ENCODE measurements at regions not wholly inside any gene's neighbourhood (a gene's known extent, or its start where the extent isn't known, plus 50 kb on each side); places are given as distances from the start of the nearest gene placed in this dataset.
"Not testable (repeated sequence)": the region's sequence is repeated elsewhere in the genome, so short reads cannot be mapped to it uniquely, and the experiment has no call there.

- no peak for DNase-seq (ENCODE audit: low read depth, low spot score)
Observed at GRCh38 chr5:60546207-60546606, 153.8 kb downstream of the DEPDC1B start.

DNA sequence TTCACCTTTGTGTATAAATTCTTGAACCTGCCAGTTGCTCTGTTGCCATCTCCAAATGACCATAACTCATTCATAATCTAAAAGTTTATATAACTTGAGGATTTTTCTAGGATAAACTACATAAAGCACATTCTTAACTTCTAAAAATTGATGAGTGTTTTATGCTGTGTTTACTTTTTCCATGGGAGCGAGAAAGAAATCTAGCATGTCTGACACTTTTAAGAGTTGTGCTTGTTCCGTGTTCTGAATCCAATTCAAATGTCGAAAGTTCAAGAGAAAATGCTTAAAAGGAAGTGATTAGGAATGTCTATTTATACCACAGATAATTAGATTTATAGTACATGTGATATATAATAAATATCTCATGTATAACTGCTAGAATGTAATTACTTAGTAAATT is 154.4 kb downstream of the DEPDC1B start:
- DNase-seq (ENCODE audit: low read depth, low spot score) = no peak

DNA sequence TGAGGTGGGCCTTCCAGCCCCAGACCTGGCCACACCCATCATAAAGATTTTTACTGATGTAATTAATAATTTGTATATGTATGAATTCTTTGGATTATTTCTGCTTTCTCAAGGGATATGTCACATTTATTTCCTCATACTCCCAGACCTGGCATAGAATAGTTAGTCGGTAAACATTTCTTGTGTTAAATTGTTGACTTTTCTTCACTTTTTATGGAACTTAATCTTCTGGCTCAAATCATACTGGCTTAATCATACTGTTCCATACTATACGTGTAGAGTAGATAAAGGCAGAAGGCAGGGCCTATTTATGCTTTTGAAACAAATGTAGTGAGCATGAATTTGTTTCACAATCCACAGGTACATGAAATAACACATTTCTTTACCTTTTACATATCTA is 155.8 kb downstream of the DEPDC1B start:
- DNase-seq (ENCODE audit: low read depth, low spot score) = no peak

DNA sequence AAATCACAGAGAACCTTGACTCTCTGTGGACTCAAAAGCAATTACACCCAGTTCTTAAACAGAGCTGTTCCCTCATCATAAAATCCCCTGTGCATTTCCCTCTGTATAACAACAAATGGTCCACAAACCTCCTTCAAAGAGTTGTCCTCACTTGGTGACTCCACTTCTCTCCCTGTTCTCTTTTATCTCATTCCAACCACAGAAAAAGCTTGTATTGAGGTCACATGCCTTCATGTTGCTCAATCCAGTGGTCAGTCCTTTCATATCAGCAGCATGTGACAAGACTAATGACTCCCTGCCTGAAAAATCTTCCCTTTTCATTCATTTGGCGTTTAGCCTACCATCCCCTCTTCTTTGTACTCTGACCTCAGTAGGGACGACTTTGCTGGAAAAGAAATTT is 158.0 kb downstream of the DEPDC1B start:
- DNase-seq (ENCODE audit: low read depth, low spot score) = no peak

GRCh38 chr5:60540856-60541805 is 158.8 kb downstream of the DEPDC1B start:
- peak; percentile 50 for DNase-seq (ENCODE audit: low read depth, low spot score)

- DNase-seq (ENCODE audit: low read depth, low spot score) = no peak
Observed at GRCh38 chr5:60538955-60539866, 160.8 kb downstream of the DEPDC1B start.

DNA sequence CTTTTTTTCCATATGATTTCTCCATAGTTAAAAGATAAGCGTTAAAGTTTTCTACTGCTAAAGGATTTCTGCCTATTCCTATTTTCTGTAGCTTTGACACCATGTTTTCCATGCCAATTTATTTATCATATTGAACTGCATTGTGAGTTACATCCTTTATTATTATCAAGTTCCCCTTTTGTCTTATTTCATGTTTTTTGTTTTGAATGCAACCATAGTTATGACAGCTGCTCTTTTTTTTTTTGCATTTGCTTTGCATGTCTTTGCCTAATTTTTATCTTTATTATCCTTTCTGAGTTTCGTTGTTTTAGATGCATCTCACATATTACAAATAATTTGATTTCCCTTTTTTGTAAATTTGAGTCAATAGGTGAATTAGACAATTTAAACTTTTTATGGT is 161.5 kb downstream of the DEPDC1B start:
- no peak for DNase-seq (ENCODE audit: low read depth, low spot score)

- DNase-seq (ENCODE audit: low read depth, low spot score) = no peak
Observed at GRCh38 chr5:60535951-60536350, 164.0 kb downstream of the DEPDC1B start.

GRCh38 chr5:60535198-60535597 is 164.8 kb downstream of the DEPDC1B start:
- DNase-seq (ENCODE audit: low read depth, low spot score) = no peak

DNA sequence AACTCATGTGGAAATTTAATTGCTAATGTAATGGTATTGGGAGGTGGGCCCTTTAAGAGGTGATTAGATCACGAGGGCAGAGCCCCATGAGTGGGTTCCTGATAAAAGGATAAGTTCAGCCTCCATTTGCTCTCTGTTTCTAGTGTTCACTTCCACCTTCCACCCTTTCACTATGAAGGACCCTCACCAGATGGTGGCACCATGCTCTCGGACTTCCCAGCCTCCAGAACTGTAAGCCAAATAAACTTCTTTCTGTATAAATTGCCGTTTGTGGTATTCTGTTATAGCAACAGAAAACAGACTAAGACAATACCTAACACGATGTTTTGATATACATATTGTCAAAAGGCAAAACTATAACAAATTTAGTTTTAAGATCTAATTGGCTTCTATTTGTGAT is 166.2 kb downstream of the DEPDC1B start:
- no peak for DNase-seq (ENCODE audit: low read depth, low spot score)

GRCh38 chr5:60532796-60533195 is 167.2 kb downstream of the DEPDC1B start:
- DNase-seq (ENCODE audit: low read depth, low spot score) = not testable (repeated sequence)

DNA sequence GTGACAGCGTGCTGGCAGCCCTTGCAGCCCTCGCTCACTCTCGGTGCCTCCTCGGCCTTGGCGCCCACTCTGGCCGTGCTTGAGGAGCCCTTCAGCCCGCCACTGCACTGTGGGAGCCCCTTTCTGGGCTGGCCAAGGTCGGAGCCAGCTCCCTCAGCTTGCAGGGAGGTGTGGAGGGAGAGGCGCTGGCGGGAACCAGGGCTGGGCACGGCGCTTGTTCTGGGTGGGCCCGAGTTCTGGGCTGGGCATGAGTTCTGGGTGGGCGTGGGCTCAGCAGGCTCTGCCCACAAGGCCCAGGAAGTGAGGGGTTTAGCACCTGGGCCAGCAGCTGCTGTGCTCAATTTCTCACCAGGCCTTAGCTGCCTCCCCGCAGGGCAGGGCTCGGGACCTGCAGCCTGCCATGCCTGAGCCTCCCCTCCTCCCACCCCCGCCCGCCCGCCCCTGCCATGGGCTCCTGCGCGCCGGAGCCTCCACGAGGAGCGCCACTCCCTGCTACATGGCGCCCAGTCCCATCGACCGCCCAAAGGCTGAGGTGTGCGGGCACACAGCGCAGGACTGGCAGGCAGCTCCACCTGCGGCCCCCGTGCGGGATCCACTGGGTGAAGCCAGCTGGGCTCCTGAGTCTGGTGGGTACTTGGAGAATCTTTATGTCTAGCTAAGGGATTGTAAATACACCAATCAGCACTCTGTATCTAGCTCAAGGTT is 169.7 kb downstream of the DEPDC1B start:
- DNase-seq (ENCODE audit: low read depth, low spot score) = not testable (repeated sequence)

DNA sequence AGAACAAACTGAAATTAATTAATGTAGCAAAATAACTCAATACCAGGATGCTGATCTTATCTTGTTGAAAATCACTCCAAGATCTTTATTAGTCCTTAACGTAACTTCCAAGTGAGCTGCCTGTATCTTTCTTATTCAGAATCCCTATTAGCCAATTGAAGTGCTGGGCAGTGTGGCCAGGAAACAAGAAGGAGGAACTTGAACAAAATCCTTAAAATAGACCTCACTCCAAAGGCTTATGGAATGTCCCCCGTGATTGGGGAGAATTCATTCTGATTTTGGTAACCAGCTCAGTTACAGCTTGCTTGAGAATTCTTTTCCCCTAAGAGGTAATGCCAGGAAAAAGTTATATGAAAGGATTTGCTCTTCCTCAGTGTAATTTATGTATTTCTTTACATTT is 171.0 kb downstream of the DEPDC1B start:
- DNase-seq (ENCODE audit: low read depth, low spot score) = no peak

DNA sequence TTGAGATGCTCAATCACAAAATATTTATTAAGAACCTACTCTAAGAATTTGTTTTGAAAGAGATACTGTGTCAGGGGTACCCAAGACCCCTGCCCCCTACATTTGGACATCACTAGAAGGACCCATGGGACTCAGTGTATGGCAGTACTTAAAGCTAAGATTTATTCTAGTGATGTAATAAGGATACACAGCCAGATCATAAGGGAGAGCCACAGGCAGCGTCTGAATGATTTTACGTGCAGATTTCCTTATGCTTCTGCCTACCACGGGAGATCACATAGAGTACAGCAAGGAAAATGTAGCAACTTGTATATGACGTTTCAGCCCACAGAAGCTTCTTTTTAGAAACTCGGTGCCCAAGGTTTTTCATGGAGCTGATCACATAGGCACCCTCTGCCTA is 172.9 kb downstream of the DEPDC1B start:
- DNase-seq (ENCODE audit: low read depth, low spot score) = no peak

DNA sequence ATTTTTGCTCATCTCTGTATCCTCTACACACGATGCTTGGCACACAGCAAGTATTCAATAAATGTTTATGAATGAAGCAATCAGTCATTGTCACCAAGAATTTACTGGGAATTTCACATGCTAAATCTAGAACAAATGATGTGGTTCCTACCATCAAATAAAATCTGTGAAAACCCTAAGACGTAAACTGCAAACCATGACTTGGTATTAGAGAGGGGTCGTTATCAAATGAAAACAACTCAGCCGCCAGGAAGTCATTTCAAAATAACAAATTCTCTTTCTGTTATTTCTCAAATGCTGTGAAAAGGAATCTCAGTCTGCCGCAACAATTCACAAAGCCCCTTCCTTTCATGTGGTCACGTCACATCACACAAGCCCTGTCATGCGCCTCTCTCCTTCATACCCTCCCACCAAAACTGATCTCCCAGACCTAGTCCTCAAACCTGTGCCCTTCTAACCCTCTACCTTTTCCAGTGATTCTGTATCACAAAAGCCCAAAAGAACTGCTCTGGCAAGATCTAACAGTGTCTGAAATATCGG is 173.6 kb downstream of the DEPDC1B start:
- DNase-seq (ENCODE audit: low read depth, low spot score) = no peak

DNA sequence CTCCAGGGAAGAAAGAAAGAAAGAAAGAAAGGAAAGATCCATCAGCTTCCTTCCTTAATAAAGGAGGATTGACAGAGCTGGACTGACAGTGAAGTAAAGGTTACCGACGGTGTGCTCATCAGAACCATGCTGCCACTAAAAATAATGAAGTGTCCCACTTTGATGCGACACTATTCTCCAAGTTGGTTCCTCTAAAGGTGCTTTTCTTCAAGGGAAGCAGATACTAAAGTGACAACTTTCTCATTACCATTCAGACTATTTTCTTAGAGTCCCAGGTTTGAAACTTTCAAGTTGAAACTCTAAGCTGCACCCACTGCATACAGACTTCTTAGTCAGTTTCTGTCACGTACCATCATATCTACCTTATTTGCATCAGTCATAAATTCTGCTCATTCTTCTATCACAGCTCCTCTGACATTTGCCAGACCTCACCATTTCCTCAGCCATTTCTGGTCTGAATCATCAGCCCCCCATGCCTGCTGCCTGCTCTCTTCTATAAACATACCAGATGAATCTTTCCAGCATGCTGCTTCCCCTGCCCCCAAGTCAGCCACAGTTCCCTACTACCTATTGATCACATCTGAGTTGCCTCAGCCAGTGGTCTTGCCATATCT is 177.6 kb downstream of the DEPDC1B start:
- DNase-seq (ENCODE audit: low read depth, low spot score) = no peak

DNA sequence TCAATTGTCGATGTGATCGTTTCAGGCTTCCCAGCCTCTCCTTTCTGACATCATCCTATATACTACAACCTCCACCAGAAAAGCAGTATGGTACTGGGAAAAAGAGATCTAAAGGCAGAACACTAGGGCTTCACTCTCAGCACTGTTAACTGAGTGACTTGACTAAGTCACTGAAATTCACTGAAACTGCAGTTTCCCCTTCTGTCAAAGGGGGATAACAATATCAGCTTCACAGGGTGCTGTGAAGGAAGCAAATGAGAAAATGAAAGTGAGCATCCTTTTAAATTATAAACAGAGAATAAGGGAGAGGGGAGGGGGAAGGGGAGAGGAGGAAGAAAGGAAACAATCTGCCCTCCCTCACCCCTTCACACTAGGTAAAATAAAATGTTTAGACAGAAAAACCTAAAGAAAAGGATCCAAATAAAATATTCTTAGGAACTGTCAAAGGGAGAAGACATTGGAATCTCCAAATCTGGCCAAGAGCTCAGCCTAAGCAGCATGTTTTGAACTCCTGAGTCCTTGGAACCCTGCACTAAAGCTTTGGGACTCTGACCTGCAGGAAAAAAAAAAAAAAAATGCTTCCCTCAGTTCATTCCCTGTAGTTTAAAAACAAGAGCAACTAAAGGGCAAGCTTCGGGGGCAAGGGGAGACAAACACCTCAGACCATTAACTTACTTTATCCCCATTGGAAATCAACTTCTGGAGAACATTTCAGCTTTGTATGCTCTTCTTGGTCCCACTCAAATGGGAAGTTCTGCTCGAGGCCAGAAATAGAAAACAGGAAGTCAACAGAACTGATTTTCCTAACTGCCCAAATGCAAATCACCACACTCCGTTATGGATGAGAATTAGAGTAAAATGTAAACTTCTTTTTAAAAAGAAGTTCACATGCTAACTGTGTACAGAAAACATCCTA is 178.3 kb downstream of the DEPDC1B start:
- DNase-seq (ENCODE audit: low read depth, low spot score) = no peak

DNA sequence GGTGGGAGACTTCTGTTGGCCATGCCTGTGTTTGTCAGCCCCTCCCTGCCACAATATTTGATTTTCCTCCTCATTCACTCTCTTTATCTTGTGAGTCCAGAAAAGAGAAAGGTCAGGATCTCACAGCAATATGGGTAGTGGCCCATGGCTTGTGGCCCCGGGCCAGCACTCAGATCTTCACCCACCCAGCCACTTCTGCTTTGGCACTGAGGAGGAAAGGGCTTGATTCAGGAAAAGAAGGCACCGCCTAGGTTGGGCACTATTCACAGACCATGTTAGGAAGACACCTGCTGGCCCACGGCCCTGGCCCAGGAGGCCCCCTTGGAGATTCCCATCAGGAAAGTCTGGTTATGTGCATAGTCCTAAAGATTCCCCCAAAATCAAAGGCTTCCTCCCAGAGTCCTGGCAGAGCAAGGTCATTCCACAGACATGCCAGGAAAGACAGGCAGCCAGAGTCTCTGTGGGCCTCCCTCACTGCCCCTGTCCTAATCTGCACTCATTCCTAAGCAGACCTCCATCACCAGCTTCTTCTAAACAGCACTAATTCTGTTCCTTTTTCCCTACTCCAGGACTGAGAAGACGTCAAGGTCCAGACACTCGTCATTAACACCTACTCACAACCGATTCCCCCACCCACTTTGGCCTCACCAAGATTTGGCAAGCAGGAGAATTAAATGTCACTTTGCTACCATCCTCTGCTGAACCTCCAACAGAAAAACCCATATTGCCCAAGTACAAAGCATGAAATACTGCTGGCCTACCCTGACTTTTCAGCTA is 179.3 kb downstream of the DEPDC1B start:
- no peak for DNase-seq (ENCODE audit: low read depth, low spot score)

- no peak for DNase-seq (ENCODE audit: low read depth, low spot score)
Observed at GRCh38 chr5:60519372-60519771, 180.6 kb downstream of the DEPDC1B start.
